Ovary (tissue), 7 donors: ENCODE measurements at regions not wholly inside any gene's neighbourhood (a gene's known extent, or its start where the extent isn't known, plus 50 kb on each side); places are given as distances from the start of the nearest gene placed in this dataset.

ENCODE experiments used
- DNase-seq, 5 donors: peaks; one replicate each; pipeline ENCODE4 v3.0.0-alpha.2; 2019 to 2020
- H3K27ac ChIP-seq, 2 donors: fragments of 200-600 bp; one replicate each; pipeline versions ENCODE4 v1.5.1 to v1.8.0; 2019 to 2022
- H3K27me3 ChIP-seq: fragments of 200-600 bp; one replicate; pipeline ENCODE4 v1.8.0; 2022
- H3K36me3 ChIP-seq: fragments of 200-600 bp; sonication (generic); one replicate; pipeline ENCODE4 v1.5.1; 2019
- H3K4me1 ChIP-seq: one replicate; pipeline ENCODE4 v1.8.1; 2013; ENCODE audit warnings: mild to moderate bottlenecking, moderate library complexity; ENCODE audit not compliant: insufficient read depth
- H3K4me3 ChIP-seq: fragments of 200-600 bp; sonication (generic); one replicate; pipeline ENCODE4 v1.5.1; 2017
- H3K9me3 ChIP-seq, 2 donors: fragments of 200-600 bp in 1 of 2; sonication (generic) in 1 of 2; one replicate each; pipeline versions ENCODE4 v1.5.1 to v1.8.1; 2013 to 2019; ENCODE audit warnings: mild to moderate bottlenecking in 1 of 2, moderate library complexity in 1 of 2
- EP300 ChIP-seq: sonication (generic); formaldehyde crosslinking; IDR thresholded peaks from one replicate; pipeline ENCODE4 v1.6.1; 2017; ENCODE audit warnings: antibody characterized with exemption
- POLR2A ChIP-seq: fragments of 450-650 bp; IDR thresholded peaks from one replicate; pipeline ENCODE4 v1.6.1; 2017; ENCODE audit warnings: antibody characterized with exemption, mild to moderate bottlenecking, moderate library complexity
- WGBS, 3 donors: extraction: QIAGEN DNeasy Blood & Tissue Kit in 1 of 3; methylation state at CpG; one replicate each; pipeline versions ENCODE4 v1.1.5 to v1.1.7; 2013 to 2017; 5-methylcytosine and 5-hydroxymethylcytosine counted together
- intact Hi-C, 4 donors: fragments of 100-400 bp; cut with DNase I; formaldehyde crosslinking; loops; one replicate each; pipeline versions ENCODE4 v1.11.0 to v1.15.1; 2022 to 2023
- TF ChIP-seq, protein P1 (sequence below), 3 donors: fragments of 450-650 bp in 2 of 3; fragments of 200-600 bp in 1 of 3; IDR thresholded peaks; one replicate each; pipeline versions ENCODE4 v1.5.1 to v1.8.0; 2016 to 2022; ENCODE audit warnings: antibody characterized with exemption in 3 of 3, mild to moderate bottlenecking in 1 of 3
- donor health status: DM: no; HTN: no; CAD: no; lungs with moderate emphysema.
- donor health status: DM: no; HTN: no; CAD: no.
- donor health status: Bipolar disorder and iron deficiency.
- donor health status: DM: no; HTN: no; CAD: no.
- donor health status: DM: yes; HTN: yes; CAD: no.

DNA sequence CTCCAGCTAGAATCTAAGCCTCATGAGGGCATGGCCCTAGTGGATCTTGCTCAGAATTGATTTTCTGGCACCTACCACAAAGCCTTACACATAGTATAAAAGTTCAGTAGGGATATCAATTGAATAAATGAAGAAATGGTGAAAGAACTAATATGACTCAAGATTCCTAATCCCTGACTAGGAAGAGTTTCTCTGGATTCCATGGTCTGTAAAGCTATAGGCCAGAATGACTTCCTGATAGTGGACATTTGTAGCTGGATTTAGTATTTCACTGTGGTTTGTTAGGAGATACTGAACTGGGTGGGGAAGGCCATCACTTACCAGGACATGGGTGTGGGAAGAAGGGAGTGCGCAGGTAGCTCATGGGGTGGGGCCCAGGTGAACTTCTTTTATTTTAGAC, 168.9 kb downstream of the RAP2B start:
- Histone ChIP-seq H3K36me3 (no peaks in the 10 kb centered on the region), H3K27ac (no peak overlapping the region), H3K27me3 (no peaks in the 10 kb centered on the region), H3K9me3 (no peaks in the 10 kb centered on the region), H3K4me1 (no peaks in the 10 kb centered on the region), H3K4me3 (no peak overlapping the region)
- intact Hi-C loops: no loop called here
- DNase-seq: no peak
- WGBS, 3 donors: 96 to 100% (median 98%) methylated on average over 1 of the region's 1 CpG
- TF ChIP-seq EP300 (no peak), POLR2A (no peak)
- TF ChIP-seq, protein P1, sequence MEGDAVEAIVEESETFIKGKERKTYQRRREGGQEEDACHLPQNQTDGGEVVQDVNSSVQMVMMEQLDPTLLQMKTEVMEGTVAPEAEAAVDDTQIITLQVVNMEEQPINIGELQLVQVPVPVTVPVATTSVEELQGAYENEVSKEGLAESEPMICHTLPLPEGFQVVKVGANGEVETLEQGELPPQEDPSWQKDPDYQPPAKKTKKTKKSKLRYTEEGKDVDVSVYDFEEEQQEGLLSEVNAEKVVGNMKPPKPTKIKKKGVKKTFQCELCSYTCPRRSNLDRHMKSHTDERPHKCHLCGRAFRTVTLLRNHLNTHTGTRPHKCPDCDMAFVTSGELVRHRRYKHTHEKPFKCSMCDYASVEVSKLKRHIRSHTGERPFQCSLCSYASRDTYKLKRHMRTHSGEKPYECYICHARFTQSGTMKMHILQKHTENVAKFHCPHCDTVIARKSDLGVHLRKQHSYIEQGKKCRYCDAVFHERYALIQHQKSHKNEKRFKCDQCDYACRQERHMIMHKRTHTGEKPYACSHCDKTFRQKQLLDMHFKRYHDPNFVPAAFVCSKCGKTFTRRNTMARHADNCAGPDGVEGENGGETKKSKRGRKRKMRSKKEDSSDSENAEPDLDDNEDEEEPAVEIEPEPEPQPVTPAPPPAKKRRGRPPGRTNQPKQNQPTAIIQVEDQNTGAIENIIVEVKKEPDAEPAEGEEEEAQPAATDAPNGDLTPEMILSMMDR (IDR thresholded peaks at IDR 0.05): no peak

DNA sequence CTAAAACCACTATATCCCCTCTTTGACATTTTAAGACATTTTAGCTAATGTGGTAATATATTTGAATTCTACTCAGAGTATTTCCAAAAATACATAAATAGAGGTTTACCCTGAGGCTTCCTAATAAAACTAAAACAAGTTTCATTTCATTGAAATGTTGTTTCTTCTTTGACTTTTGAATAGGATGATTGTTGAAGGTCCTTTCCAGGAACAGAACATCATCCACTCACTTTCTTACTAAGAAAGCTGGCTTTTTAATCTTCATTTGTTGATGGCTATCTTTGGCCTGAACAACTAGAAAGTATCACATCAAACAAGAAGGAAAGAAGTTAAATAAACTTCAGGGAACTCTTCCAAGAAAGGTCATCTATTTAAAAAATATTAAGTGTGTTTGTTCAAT, 169.7 kb downstream of the RAP2B start:
- no peaks in the 10 kb centered on the region for H3K27me3 ChIP-seq
- TF ChIP-seq POLR2A (no peak), EP300 (no peak)
- TF ChIP-seq, protein P1 (IDR thresholded peaks at IDR 0.05): no peak
- no peaks in the 10 kb centered on the region for H3K9me3 ChIP-seq
- no peaks in the 10 kb centered on the region for H3K4me1 ChIP-seq
- no peak overlapping the region for H3K27ac ChIP-seq
- no peak for DNase-seq
- no peak overlapping the region for H3K4me3 ChIP-seq
- H3K36me3 ChIP-seq: no peaks in the 10 kb centered on the region
- intact Hi-C loops: no loop called here

DNA sequence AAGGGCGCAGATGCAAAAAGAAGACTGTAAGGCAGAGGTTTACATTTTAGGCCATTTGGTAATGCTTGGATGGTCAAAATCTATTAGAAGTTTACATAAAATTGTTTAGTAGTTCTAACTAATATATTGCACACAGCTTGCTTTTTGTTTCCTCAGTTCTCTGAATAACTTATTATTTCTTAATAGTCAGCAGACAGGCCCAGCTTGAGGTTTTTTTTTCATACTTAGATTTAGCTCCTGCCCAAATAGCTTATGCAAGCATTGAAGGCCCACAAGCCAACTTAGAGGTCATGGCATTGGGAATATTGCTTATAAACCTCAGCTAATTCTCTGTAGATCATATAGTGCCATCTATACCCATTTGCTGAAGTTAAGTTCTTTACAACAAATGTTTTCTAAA, 172.5 kb downstream of the RAP2B start:
- Histone ChIP-seq H3K36me3 (no peaks in the 10 kb centered on the region), H3K9me3 (no peaks in the 10 kb centered on the region), H3K27me3 (no peaks in the 10 kb centered on the region), H3K4me1 (no peaks in the 10 kb centered on the region), H3K4me3 (no peak overlapping the region), H3K27ac (no peak overlapping the region)
- TF ChIP-seq, protein P1 (IDR thresholded peaks at IDR 0.05): no peak
- TF ChIP-seq POLR2A (no peak), EP300 (no peak)
- intact Hi-C loops: no loop called here
- DNase-seq: no peak
- 97 to 98% (median 98%) methylated on average over 1 of the region's 1 CpG for WGBS, 3 donors

DNA sequence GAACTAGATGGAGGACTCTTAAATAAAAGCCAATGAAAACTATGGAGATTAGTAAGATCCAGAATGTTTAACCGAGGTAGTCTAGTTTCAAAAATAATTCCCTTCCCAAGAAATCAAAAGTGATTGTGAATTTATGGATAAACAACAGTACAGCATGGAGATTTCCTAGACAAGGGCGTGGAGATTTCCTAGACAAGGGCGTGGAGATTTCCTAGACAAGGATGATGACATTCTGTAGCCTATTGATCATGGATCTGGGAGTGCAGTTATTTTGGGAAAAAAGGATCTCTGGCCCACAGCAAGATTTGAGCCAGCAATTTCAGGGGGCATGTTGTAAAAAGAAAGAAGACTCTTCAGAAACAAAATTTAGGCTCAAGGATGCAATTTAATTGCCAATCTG, 175.3 kb downstream of the RAP2B start:
- no peaks in the 10 kb centered on the region for H3K36me3 ChIP-seq
- TF ChIP-seq, protein P1 (IDR thresholded peaks at IDR 0.05): no peak
- TF ChIP-seq EP300 (no peak), POLR2A (no peak)
- H3K4me3 ChIP-seq: no peak overlapping the region
- H3K27ac ChIP-seq: no peak overlapping the region
- H3K9me3 ChIP-seq: no peaks in the 10 kb centered on the region
- no peak for DNase-seq
- H3K4me1 ChIP-seq: no peaks in the 10 kb centered on the region
- H3K27me3 ChIP-seq: no peaks in the 10 kb centered on the region
- intact Hi-C loops: no loop called here
- WGBS, 3 donors: 85 to 95% (median 90%) methylated on average over 3 of the region's 3 CpGs

DNA sequence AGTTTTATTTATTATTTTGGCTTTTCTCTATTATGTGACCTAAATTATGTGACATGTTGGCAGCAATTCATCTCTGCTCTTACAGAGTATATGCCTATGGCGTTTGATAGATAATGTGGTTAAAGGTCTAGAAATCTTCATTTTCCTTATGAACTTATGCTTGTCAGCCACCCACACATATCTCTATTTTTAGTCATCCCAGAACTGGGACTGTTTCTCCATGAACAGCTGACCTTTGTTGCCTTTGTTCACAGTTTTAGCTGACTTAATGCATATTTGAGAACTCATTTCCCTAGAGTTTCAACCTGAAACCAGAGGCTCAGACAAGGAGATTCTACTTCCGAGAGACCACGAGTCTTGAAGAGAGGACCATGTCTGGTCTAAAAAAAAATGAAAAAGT, 176.5 kb downstream of the RAP2B start:
- no peaks in the 10 kb centered on the region for H3K9me3 ChIP-seq
- no peak overlapping the region for H3K27ac ChIP-seq
- no peak overlapping the region for H3K4me3 ChIP-seq
- 32 to 39% (median 33%) methylated on average over 3 of the region's 3 CpGs for WGBS, 3 donors
- TF ChIP-seq, protein P1 (IDR thresholded peaks at IDR 0.05): no peak
- TF ChIP-seq EP300 (no peak), POLR2A (no peak)
- no peaks in the 10 kb centered on the region for H3K36me3 ChIP-seq
- no peaks in the 10 kb centered on the region for H3K27me3 ChIP-seq
- H3K4me1 ChIP-seq: no peaks in the 10 kb centered on the region
- DNase-seq: no peak
- intact Hi-C loops: no loop called here
